ENCODE measurements at regions not wholly inside any gene's neighbourhood (a gene's known extent, or its start where the extent isn't known, plus 50 kb on each side); places are given as distances from the start of the nearest gene placed in this dataset.

GRCh38 chr13:72514146-72514545 lies 213.3 kb downstream of the MZT1 start:
- ChIA-PET POLR2A (no interaction called here), CTCF (interaction anchor here in 1 of 2 donors (0.6 kb wide), 1 partner anchor 315 kb away, joined by 11 read pairs; no protein-coding TSS in a partner anchor)
- Histone ChIP-seq H3K9me3 (no peaks in the 10 kb centered on the region), H3K4me1 (ENCODE audit: control insufficient read depth in 1 of 2, extremely low read depth in 1 of 2, insufficient read depth in 2 of 2, low read length in 2 of 2) (no peaks in the 10 kb centered on the region), H3K27ac (ENCODE audit: low read length) (no peak overlapping the region), H3K4me3 (ENCODE audit: control insufficient read depth in 1 of 2, extremely low read depth in 1 of 2, low read length in 1 of 2) (no peak overlapping the region), H3K36me3 (ENCODE audit: control insufficient read depth in 2 of 2, extremely low read depth in 1 of 2, insufficient read depth in 1 of 2, low read length in 1 of 2) (no peaks in the 10 kb centered on the region), H3K27me3 (replicated peaks in 1 of 2; ENCODE audit: control insufficient read depth in 2 of 2, extremely low read depth in 1 of 2, insufficient read depth in 2 of 2, low read length in 1 of 2) (peaks cover 0 to 2% of the 10 kb centered on the region in 2 experiments)
- DNase-seq (no peak), ATAC-seq (replicated peaks in 1 of 4) (no peak)
- Mint-ChIP-seq H3K9me3 (no peaks in the 10 kb centered on the region), H3K27me3 (peaks cover 0 to 3% of the 10 kb centered on the region in 2 donors), H3K27ac (no peak overlapping the region), H3K4me1 (no peaks in the 10 kb centered on the region), H3K4me3 (no peak overlapping the region), H3K36me3 (no peaks in the 10 kb centered on the region)
- no CpG with 5 or more reads among the region's 1 CpG for WGBS (ENCODE audit: insufficient coverage)

- CTCF ChIA-PET, result interaction anchor here in 1 of 2 donors (0.5 kb wide), 1 partner anchor 362 kb away, joined by 3 read pairs; no protein-coding TSS in a partner anchor
- ATAC-seq (replicated peaks in 1 of 4) (no peak), DNase-seq (no peak)
- Histone ChIP-seq H3K27me3 (replicated peaks in 1 of 2; ENCODE audit: control insufficient read depth in 2 of 2, extremely low read depth in 1 of 2, insufficient read depth in 2 of 2, low read length in 1 of 2) (peaks cover 0 to 2% of the 10 kb centered on the region in 2 experiments), H3K9me3 (no peaks in the 10 kb centered on the region), H3K27ac (ENCODE audit: low read length) (no peak overlapping the region), H3K4me1 (ENCODE audit: control insufficient read depth in 1 of 2, extremely low read depth in 1 of 2, insufficient read depth in 2 of 2, low read length in 2 of 2) (no peaks in the 10 kb centered on the region), H3K4me3 (ENCODE audit: control insufficient read depth in 1 of 2, extremely low read depth in 1 of 2, low read length in 1 of 2) (no peak overlapping the region), H3K36me3 (ENCODE audit: control insufficient read depth in 2 of 2, extremely low read depth in 1 of 2, insufficient read depth in 1 of 2, low read length in 1 of 2) (no peaks in the 10 kb centered on the region)
- Mint-ChIP-seq H3K36me3 (no peaks in the 10 kb centered on the region), H3K9me3 (no peaks in the 10 kb centered on the region), H3K4me1 (no peaks in the 10 kb centered on the region), H3K27ac (no peak overlapping the region), H3K27me3 (peaks cover 0 to 4% of the 10 kb centered on the region in 2 donors), H3K4me3 (no peak overlapping the region)
- 92% methylated on average over 7 of the region's 7 CpGs for WGBS (ENCODE audit: insufficient coverage)
- POLR2A ChIA-PET, result no interaction called here
Observed at GRCh38 chr13:72508392-72508791, 219.0 kb downstream of the MZT1 start.

- Histone ChIP-seq H3K9me3 (no peaks in the 10 kb centered on the region), H3K27ac (ENCODE audit: low read length) (no peak overlapping the region), H3K4me1 (ENCODE audit: control insufficient read depth in 1 of 2, extremely low read depth in 1 of 2, insufficient read depth in 2 of 2, low read length in 2 of 2) (no peaks in the 10 kb centered on the region), H3K27me3 (replicated peaks in 1 of 2; ENCODE audit: control insufficient read depth in 2 of 2, extremely low read depth in 1 of 2, insufficient read depth in 2 of 2, low read length in 1 of 2) (peaks cover 0 to 2% of the 10 kb centered on the region in 2 experiments), H3K36me3 (ENCODE audit: control insufficient read depth in 2 of 2, extremely low read depth in 1 of 2, insufficient read depth in 1 of 2, low read length in 1 of 2) (no peaks in the 10 kb centered on the region), H3K4me3 (ENCODE audit: control insufficient read depth in 1 of 2, extremely low read depth in 1 of 2, low read length in 1 of 2) (no peak overlapping the region)
- Mint-ChIP-seq H3K27ac (no peak overlapping the region), H3K4me3 (no peak overlapping the region), H3K4me1 (no peaks in the 10 kb centered on the region), H3K36me3 (no peaks in the 10 kb centered on the region), H3K9me3 (no peaks in the 10 kb centered on the region), H3K27me3 (peaks cover 0 to 4% of the 10 kb centered on the region in 2 donors)
- ATAC-seq (replicated peaks in 1 of 4), result no peak
- no peak for DNase-seq
- ChIA-PET POLR2A (no interaction called here), CTCF (no interaction called here)
- WGBS (ENCODE audit: insufficient coverage), result 76% methylated on average over 2 of the region's 9 CpGs
Observed at GRCh38 chr13:72507416-72508199, 219.8 kb downstream of the MZT1 start.

GRCh38 chr13:72506706-72507105 lies 220.7 kb downstream of the MZT1 start:
- no peak for ATAC-seq (replicated peaks in 1 of 4)
- Histone ChIP-seq H3K4me1 (ENCODE audit: control insufficient read depth in 1 of 2, extremely low read depth in 1 of 2, insufficient read depth in 2 of 2, low read length in 2 of 2) (no peaks in the 10 kb centered on the region), H3K36me3 (ENCODE audit: control insufficient read depth in 2 of 2, extremely low read depth in 1 of 2, insufficient read depth in 1 of 2, low read length in 1 of 2) (no peaks in the 10 kb centered on the region), H3K9me3 (no peaks in the 10 kb centered on the region), H3K4me3 (ENCODE audit: control insufficient read depth in 1 of 2, extremely low read depth in 1 of 2, low read length in 1 of 2) (no peak overlapping the region), H3K27ac (ENCODE audit: low read length) (no peak overlapping the region), H3K27me3 (replicated peaks in 1 of 2; ENCODE audit: control insufficient read depth in 2 of 2, extremely low read depth in 1 of 2, insufficient read depth in 2 of 2, low read length in 1 of 2) (peaks cover 0 to 2% of the 10 kb centered on the region in 2 experiments)
- no peak for DNase-seq
- peaks cover 0 to 4% of the 10 kb centered on the region in 2 donors for H3K27me3 Mint-ChIP-seq
- ChIA-PET CTCF (no interaction called here), POLR2A (no interaction called here)
- no peak overlapping the region for H3K27ac Mint-ChIP-seq
- no peaks in the 10 kb centered on the region for H3K36me3 Mint-ChIP-seq
- H3K4me1 Mint-ChIP-seq, result no peaks in the 10 kb centered on the region
- no peaks in the 10 kb centered on the region for H3K9me3 Mint-ChIP-seq
- no peak overlapping the region for H3K4me3 Mint-ChIP-seq

- Mint-ChIP-seq H3K27ac (no peak overlapping the region), H3K4me3 (no peak overlapping the region), H3K36me3 (no peaks in the 10 kb centered on the region), H3K9me3 (no peaks in the 10 kb centered on the region), H3K4me1 (no peaks in the 10 kb centered on the region), H3K27me3 (peaks cover 0 to 4% of the 10 kb centered on the region in 2 donors)
- Histone ChIP-seq H3K27me3 (replicated peaks in 1 of 2; ENCODE audit: control insufficient read depth in 2 of 2, extremely low read depth in 1 of 2, insufficient read depth in 2 of 2, low read length in 1 of 2) (no peaks in the 10 kb centered on the region), H3K9me3 (no peaks in the 10 kb centered on the region), H3K27ac (ENCODE audit: low read length) (no peak overlapping the region), H3K4me3 (ENCODE audit: control insufficient read depth in 1 of 2, extremely low read depth in 1 of 2, low read length in 1 of 2) (no peak overlapping the region), H3K36me3 (ENCODE audit: control insufficient read depth in 2 of 2, extremely low read depth in 1 of 2, insufficient read depth in 1 of 2, low read length in 1 of 2) (no peaks in the 10 kb centered on the region), H3K4me1 (ENCODE audit: control insufficient read depth in 1 of 2, extremely low read depth in 1 of 2, insufficient read depth in 2 of 2, low read length in 2 of 2) (no peaks in the 10 kb centered on the region)
- ChIA-PET POLR2A (no interaction called here), CTCF (no interaction called here)
- ATAC-seq (replicated peaks in 1 of 4) (no peak), DNase-seq (no peak)
Observed at GRCh38 chr13:72505376-72505775, 222.1 kb downstream of the MZT1 start.

GRCh38 chr13:72504131-72504841 lies 223.1 kb downstream of the MZT1 start:
- H3K36me3 Mint-ChIP-seq, result no peaks in the 10 kb centered on the region
- H3K4me1 Mint-ChIP-seq, result no peaks in the 10 kb centered on the region
- H3K27me3 ChIP-seq (replicated peaks in 1 of 2; ENCODE audit: control insufficient read depth in 2 of 2, extremely low read depth in 1 of 2, insufficient read depth in 2 of 2, low read length in 1 of 2), result no peaks in the 10 kb centered on the region
- H3K36me3 ChIP-seq (ENCODE audit: control insufficient read depth in 2 of 2, extremely low read depth in 1 of 2, insufficient read depth in 1 of 2, low read length in 1 of 2), result no peaks in the 10 kb centered on the region
- no peaks in the 10 kb centered on the region for H3K9me3 ChIP-seq
- no peaks in the 10 kb centered on the region for H3K9me3 Mint-ChIP-seq
- WGBS (ENCODE audit: insufficient coverage), result 90% methylated on average over 2 of the region's 5 CpGs
- CTCF ChIA-PET, result no interaction called here
- DNase-seq (no peak), ATAC-seq (replicated peaks in 1 of 4) (no peak)
- no peak overlapping the region for H3K27ac ChIP-seq (ENCODE audit: low read length)
- H3K27ac Mint-ChIP-seq, result no peak overlapping the region
- no peaks in the 10 kb centered on the region for H3K4me1 ChIP-seq (ENCODE audit: control insufficient read depth in 1 of 2, extremely low read depth in 1 of 2, insufficient read depth in 2 of 2, low read length in 2 of 2)
- POLR2A ChIA-PET, result no interaction called here
- peaks cover 0 to 6% of the 10 kb centered on the region in 2 donors for H3K27me3 Mint-ChIP-seq
- H3K4me3 Mint-ChIP-seq, result no peak overlapping the region
- no peak overlapping the region for H3K4me3 ChIP-seq (ENCODE audit: control insufficient read depth in 1 of 2, extremely low read depth in 1 of 2, low read length in 1 of 2)
